ENCODE measurements at regions not wholly inside any gene's neighbourhood (a gene's known extent, or its start where the extent isn't known, plus 50 kb on each side); places are given as distances from the start of the nearest gene placed in this dataset.

DNA sequence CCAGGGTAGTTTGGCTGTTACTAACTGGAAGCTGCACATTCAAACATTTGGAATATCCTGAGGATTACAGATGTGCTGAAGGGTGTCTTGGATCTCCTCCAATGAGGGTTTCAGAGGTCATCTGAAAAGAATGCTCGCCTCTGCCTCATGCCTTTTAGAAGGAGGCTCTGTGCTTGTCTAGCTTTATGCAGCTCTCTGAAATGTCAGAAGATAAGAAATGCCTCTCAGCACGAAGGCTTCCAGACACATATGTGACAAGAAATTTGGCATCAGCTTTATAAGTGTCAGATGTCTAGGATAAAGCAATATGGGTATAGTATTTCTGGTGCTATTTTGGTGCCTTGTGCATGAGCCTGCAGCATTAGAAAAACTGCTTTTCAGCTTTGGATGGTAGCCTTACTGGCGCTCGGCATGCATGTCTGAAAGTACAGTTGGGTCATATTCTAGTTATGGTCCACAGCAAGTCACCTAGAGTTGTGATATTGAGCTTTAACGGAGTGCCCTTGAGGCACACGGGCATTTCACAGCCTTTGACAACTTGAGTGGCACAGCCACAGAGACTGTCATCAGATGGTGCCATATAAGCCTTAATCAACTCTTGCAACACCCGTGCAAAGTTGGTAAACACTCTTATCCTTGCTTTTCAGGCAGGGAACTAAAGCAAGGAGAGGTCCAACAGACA, 70.8 kb upstream of the PGRMC2 start:
- Histone ChIP-seq H3K4me3 (replicated peaks; ENCODE audit: insufficient read depth, low read length) (no peak overlapping the region), H3K27ac (replicated peaks) (no peak overlapping the region), H3K27me3 (ENCODE audit: insufficient read depth, poor library complexity, severe bottlenecking) (no peaks in the 10 kb centered on the region)
- DNase-seq (ENCODE audit: low read depth in 1 of 2, low spot score in 1 of 2) = no peak
- TF ChIP-seq GABPA (IDR thresholded peaks at IDR 0.05; ENCODE audit: low read depth) = no peak
- no peak for TF ChIP-seq POLR2AphosphoS5 (IDR thresholded peaks at IDR 0.05; ENCODE audit: low read depth)
- TF ChIP-seq, protein P1, sequence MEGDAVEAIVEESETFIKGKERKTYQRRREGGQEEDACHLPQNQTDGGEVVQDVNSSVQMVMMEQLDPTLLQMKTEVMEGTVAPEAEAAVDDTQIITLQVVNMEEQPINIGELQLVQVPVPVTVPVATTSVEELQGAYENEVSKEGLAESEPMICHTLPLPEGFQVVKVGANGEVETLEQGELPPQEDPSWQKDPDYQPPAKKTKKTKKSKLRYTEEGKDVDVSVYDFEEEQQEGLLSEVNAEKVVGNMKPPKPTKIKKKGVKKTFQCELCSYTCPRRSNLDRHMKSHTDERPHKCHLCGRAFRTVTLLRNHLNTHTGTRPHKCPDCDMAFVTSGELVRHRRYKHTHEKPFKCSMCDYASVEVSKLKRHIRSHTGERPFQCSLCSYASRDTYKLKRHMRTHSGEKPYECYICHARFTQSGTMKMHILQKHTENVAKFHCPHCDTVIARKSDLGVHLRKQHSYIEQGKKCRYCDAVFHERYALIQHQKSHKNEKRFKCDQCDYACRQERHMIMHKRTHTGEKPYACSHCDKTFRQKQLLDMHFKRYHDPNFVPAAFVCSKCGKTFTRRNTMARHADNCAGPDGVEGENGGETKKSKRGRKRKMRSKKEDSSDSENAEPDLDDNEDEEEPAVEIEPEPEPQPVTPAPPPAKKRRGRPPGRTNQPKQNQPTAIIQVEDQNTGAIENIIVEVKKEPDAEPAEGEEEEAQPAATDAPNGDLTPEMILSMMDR (IDR thresholded peaks at IDR 0.05; ENCODE audit: insufficient read depth, low read length) = no peak
- TF ChIP-seq SPI1 (IDR thresholded peaks at IDR 0.05; ENCODE audit: borderline replicate concordance, low read depth) = no peak
- TF ChIP-seq, protein P2, sequence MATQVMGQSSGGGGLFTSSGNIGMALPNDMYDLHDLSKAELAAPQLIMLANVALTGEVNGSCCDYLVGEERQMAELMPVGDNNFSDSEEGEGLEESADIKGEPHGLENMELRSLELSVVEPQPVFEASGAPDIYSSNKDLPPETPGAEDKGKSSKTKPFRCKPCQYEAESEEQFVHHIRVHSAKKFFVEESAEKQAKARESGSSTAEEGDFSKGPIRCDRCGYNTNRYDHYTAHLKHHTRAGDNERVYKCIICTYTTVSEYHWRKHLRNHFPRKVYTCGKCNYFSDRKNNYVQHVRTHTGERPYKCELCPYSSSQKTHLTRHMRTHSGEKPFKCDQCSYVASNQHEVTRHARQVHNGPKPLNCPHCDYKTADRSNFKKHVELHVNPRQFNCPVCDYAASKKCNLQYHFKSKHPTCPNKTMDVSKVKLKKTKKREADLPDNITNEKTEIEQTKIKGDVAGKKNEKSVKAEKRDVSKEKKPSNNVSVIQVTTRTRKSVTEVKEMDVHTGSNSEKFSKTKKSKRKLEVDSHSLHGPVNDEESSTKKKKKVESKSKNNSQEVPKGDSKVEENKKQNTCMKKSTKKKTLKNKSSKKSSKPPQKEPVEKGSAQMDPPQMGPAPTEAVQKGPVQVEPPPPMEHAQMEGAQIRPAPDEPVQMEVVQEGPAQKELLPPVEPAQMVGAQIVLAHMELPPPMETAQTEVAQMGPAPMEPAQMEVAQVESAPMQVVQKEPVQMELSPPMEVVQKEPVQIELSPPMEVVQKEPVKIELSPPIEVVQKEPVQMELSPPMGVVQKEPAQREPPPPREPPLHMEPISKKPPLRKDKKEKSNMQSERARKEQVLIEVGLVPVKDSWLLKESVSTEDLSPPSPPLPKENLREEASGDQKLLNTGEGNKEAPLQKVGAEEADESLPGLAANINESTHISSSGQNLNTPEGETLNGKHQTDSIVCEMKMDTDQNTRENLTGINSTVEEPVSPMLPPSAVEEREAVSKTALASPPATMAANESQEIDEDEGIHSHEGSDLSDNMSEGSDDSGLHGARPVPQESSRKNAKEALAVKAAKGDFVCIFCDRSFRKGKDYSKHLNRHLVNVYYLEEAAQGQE (IDR thresholded peaks at IDR 0.05; ENCODE audit: insufficient replicate concordance, low read depth) = no peak

DNA sequence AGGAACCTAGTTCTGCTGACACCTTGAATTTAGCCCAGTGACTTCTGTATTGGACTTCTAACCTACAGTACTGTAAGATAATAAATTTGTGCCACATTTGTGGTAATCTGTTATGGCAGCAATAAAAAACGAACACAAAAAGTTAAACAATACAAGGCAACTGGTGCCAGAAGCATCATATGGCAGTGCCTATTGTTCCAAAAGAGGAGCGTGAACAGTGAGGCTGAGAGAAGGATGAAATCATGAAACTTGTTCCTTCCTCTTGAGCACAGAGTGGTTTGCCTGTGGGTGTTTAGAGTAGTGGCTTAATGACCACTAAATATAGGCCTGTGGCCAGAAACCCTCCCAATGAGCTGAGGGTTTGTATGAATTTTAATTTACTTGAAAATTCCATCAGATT, 69.7 kb upstream of the PGRMC2 start:
- H3K27ac ChIP-seq (replicated peaks) = no peak overlapping the region
- TF ChIP-seq SPI1 (IDR thresholded peaks at IDR 0.05; ENCODE audit: borderline replicate concordance, low read depth) (no peak), GABPA (IDR thresholded peaks at IDR 0.05; ENCODE audit: low read depth) (no peak), POLR2AphosphoS5 (IDR thresholded peaks at IDR 0.05; ENCODE audit: low read depth) (no peak)
- TF ChIP-seq, protein P1 (IDR thresholded peaks at IDR 0.05; ENCODE audit: insufficient read depth, low read length) = no peak
- TF ChIP-seq, protein P2 (IDR thresholded peaks at IDR 0.05; ENCODE audit: insufficient replicate concordance, low read depth) = no peak
- no peak for DNase-seq (ENCODE audit: low read depth in 1 of 2, low spot score in 1 of 2)
- no peak overlapping the region for H3K4me3 ChIP-seq (replicated peaks; ENCODE audit: insufficient read depth, low read length)
- H3K27me3 ChIP-seq (ENCODE audit: insufficient read depth, poor library complexity, severe bottlenecking) = no peaks in the 10 kb centered on the region

DNA sequence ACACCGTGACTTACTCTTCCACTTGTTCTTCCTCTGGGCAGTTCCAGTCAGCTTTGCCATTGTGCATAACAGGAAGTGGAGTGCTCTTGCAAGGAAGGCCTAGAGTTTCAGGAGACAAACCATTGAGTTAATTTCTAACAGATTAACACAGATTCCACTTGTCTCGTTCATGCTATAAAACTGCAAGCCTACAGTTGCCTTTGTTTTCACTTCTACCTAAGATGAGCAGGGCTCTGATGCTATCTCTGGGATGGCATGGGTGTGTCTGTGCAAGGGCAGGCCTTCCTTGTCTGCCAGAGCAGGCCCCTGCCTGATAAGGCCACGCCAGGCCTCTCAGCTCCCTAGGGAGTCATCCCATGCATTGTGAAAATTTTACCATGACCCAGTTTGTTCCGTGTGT, 67.7 kb upstream of the PGRMC2 start:
- TF ChIP-seq, protein P2 (IDR thresholded peaks at IDR 0.05; ENCODE audit: insufficient replicate concordance, low read depth) = no peak
- TF ChIP-seq, protein P1 (IDR thresholded peaks at IDR 0.05; ENCODE audit: insufficient read depth, low read length) = no peak
- TF ChIP-seq POLR2AphosphoS5 (IDR thresholded peaks at IDR 0.05; ENCODE audit: low read depth) (no peak), SPI1 (IDR thresholded peaks at IDR 0.05; ENCODE audit: borderline replicate concordance, low read depth) (no peak; the same call in 1 of the 2 replicates), GABPA (IDR thresholded peaks at IDR 0.05; ENCODE audit: low read depth) (no peak)
- H3K4me3 ChIP-seq (replicated peaks; ENCODE audit: insufficient read depth, low read length) = no peak overlapping the region
- DNase-seq (ENCODE audit: low read depth in 1 of 2, low spot score in 1 of 2) = no peak
- no peaks in the 10 kb centered on the region for H3K27me3 ChIP-seq (ENCODE audit: insufficient read depth, poor library complexity, severe bottlenecking)
- no peak overlapping the region for H3K27ac ChIP-seq (replicated peaks)
